GM12865 (cell line): ENCODE measurements at regions not wholly inside any gene's neighbourhood (a gene's known extent, or its start where the extent isn't known, plus 50 kb on each side); places are given as distances from the start of the nearest gene placed in this dataset.

ENCODE experiments used
- DNase-seq: peaks from one replicate; pipeline ENCODE4 v3.0.0; 2010; ENCODE audit warnings: low read depth
- H3K4me3 ChIP-seq: 2 replicates; pipeline ENCODE4 v1.5.1; 2011; ENCODE audit warnings: mild to moderate bottlenecking, low read depth, low read length, control low read depth
- CTCF ChIP-seq: IDR thresholded peaks from 2 replicates; pipeline ENCODE4 v1.5.1; 2011; ENCODE audit warnings: low read length, control low read depth, low read depth, inconsistent platforms; ENCODE audit not compliant: insufficient read depth; ENCODE audit errors: missing control alignments

- H3K4me3 ChIP-seq = peak overlapping the region; percentile 21
- DNase-seq = no peak
- no peak for TF ChIP-seq CTCF
Measured at GRCh38 chr14:98200601-98201000, 1071.4 kb downstream of the BCL11B start.

GRCh38 chr14:98203421-98203820, 1068.6 kb downstream of the BCL11B start:
- peak overlapping the region; percentile 40 for H3K4me3 ChIP-seq
- DNase-seq = no peak
- no peak for TF ChIP-seq CTCF

- peak overlapping the region; percentile 40 for H3K4me3 ChIP-seq
- no peak for DNase-seq
- TF ChIP-seq CTCF = no peak
Measured at GRCh38 chr14:98204139-98204538, 1067.9 kb downstream of the BCL11B start.

GRCh38 chr14:98207415-98207814, 1064.6 kb downstream of the BCL11B start:
- H3K4me3 ChIP-seq = peak overlapping the region; percentile 0
- no peak for DNase-seq
- no peak for TF ChIP-seq CTCF

GRCh38 chr14:98208211-98208611, 1063.8 kb downstream of the BCL11B start:
- H3K4me3 ChIP-seq = peak overlapping the region; percentile 0; the same call in 1 of the 2 replicates
- peak; percentile 73 for DNase-seq
- no peak for TF ChIP-seq CTCF

DNA sequence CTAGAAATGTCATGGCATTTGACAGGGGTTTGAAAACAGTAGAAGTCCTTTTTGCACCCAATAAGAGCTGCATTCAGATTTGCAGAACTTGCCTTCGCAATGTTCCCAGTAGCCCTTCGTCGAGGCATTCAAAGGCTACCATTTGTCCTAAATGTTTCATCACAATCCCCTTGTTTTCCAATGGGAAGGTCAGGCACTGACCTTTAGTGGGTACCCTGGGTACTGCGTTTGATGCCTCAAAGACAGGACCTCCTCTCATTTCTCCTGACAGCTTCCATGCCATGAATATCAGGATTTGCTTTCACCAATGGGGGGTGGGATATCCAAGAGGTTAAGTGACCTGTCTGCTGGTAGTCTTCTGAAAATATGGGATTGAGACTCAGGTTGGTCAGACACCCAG, 1063.1 kb downstream of the BCL11B start:
- DNase-seq = no peak
- H3K4me3 ChIP-seq = no peak overlapping the region; the same call in 1 of the 2 replicates

More for the DNA sequence above, 1063.1 kb downstream of the BCL11B start:
- TF ChIP-seq CTCF = no peak
